ENCODE measurements at regions not wholly inside any gene's neighbourhood (a gene's known extent, or its start where the extent isn't known, plus 50 kb on each side); places are given as distances from the start of the nearest gene placed in this dataset.

DNA sequence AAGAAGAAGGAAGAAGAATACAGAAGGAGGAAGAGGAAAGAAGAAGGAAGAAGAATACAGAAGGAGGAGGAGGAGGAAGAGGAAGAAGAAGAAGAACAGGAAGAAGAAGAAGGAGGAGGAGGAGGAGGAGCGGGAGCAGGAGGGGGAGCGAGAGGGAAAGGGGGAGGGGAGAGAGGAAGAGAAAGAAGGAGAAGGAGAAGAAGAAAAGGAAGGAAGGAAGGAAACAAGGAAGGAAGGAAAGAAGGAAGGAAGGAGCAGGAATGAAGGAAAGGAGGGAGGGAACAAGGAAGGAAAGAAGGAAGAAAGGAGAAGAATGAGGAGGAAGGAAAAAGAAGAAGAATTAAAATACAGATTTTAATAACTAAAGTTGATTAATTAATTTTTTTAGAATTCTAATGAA, 82.5 kb upstream of the PTPN13 start:
- TF ChIP-seq ZFP3 (CRISPR knock-in tag; IDR thresholded peaks at IDR 0.05) (no peak), ZNF565 (CRISPR knock-in tag; conservative IDR thresholded peaks at IDR 0.05; ENCODE audit: low read depth) (no peak), CREB5 (CRISPR knock-in tag; IDR thresholded peaks at IDR 0.05; ENCODE audit: low read depth) (no peak), ZNF8 (CRISPR knock-in tag; IDR thresholded peaks at IDR 0.05) (no peak), BACH2 (CRISPR knock-in tag; IDR thresholded peaks at IDR 0.05; ENCODE audit: borderline replicate concordance) (no peak), TCF4 (CRISPR knock-in tag; IDR thresholded peaks at IDR 0.05; ENCODE audit: borderline replicate concordance) (no peak)
